GM12891 (cell line): ENCODE measurements at regions not wholly inside any gene's neighbourhood (a gene's known extent, or its start where the extent isn't known, plus 50 kb on each side); places are given as distances from the start of the nearest gene placed in this dataset.

Experiments used
- POLR2A ChIP-seq: IDR thresholded peaks from 2 replicates; pipeline ENCODE4 v1.6.1; 2011; ENCODE audit warnings: low read depth, low read length, control low read depth
- POLR2AphosphoS5 ChIP-seq: IDR thresholded peaks from 2 replicates; pipeline ENCODE4 v1.6.1; 2011; ENCODE audit warnings: low read depth, low read length, control low read depth
- SPI1 ChIP-seq: IDR thresholded peaks from 2 replicates; pipeline ENCODE4 v1.6.1; 2011; ENCODE audit warnings: low read depth, low read length, control low read depth
- TAF1 ChIP-seq: IDR thresholded peaks from 2 replicates; pipeline ENCODE4 v1.6.1; 2011; ENCODE audit warnings: low read depth, low read length, control low read depth

DNA sequence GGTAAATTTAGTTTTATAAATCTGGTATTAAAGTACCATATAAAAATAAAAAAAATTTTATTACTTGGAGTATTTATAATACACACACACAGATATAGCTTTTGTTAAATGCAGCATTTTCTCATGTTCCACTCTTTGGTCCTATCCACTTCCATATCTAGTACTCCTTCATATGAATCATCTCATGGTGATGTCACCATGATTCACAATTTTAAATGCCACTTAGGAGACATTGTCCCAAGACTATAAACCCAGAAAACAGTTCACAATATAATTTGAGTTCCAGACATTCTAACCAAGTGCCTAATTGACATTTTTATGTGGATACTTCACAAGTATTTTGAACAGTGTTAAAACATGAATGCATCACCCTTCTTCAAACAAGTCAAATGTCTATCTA, 1398.3 kb downstream of the DSC3 start:
- TF ChIP-seq POLR2A (no peak), POLR2AphosphoS5 (no peak), TAF1 (no peak), SPI1 (no peak)
